GM12872 (cell line): ENCODE measurements at regions not wholly inside any gene's neighbourhood (a gene's known extent, or its start where the extent isn't known, plus 50 kb on each side); places are given as distances from the start of the nearest gene placed in this dataset.

Experiments used
- TF ChIP-seq, protein P1 (sequence below): IDR thresholded peaks from 3 replicates; pipeline ENCODE4 v1.5.1; 2011; ENCODE audit warnings: low read depth, mild to moderate bottlenecking, low read length, moderate library complexity; ENCODE audit not compliant: insufficient read depth

DNA sequence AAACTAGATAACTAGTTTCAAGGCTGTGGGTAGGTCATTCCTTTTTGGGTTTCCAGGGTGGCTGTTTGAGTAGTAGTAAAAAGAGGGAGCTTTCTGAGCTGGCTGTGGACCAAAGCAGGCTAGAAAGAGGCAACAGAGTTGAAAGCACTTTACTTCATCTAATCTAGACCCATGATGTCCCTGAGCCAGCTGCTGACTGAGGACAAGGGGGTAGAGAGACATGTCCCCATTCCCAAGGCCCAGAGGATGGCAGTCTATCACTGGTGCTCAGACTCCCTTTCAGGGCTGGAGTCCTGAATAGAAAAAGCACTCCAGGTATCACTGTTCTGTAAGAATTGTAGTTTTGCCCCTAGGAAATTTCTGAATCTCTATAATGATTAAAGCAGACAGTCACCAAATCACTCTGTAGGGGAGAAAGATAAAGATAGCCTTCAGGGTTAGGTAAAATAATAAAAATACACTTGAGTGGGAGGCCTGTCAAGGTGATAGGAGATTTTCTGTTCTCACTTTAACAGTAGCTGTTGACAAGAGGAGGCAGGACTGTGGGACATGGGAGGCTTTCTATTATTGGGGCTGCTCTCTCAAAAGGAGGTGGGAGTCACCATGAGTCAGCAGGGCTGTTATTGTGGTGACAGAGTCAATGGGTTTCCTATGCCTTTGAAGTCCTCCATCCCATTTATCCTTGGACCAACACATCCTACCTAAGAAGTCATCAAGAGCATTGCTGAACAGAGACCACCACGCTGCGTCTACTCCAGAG lies 190.2 kb upstream of the MPHOSPH6 start:
- TF ChIP-seq, protein P1, sequence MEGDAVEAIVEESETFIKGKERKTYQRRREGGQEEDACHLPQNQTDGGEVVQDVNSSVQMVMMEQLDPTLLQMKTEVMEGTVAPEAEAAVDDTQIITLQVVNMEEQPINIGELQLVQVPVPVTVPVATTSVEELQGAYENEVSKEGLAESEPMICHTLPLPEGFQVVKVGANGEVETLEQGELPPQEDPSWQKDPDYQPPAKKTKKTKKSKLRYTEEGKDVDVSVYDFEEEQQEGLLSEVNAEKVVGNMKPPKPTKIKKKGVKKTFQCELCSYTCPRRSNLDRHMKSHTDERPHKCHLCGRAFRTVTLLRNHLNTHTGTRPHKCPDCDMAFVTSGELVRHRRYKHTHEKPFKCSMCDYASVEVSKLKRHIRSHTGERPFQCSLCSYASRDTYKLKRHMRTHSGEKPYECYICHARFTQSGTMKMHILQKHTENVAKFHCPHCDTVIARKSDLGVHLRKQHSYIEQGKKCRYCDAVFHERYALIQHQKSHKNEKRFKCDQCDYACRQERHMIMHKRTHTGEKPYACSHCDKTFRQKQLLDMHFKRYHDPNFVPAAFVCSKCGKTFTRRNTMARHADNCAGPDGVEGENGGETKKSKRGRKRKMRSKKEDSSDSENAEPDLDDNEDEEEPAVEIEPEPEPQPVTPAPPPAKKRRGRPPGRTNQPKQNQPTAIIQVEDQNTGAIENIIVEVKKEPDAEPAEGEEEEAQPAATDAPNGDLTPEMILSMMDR = no peak

DNA sequence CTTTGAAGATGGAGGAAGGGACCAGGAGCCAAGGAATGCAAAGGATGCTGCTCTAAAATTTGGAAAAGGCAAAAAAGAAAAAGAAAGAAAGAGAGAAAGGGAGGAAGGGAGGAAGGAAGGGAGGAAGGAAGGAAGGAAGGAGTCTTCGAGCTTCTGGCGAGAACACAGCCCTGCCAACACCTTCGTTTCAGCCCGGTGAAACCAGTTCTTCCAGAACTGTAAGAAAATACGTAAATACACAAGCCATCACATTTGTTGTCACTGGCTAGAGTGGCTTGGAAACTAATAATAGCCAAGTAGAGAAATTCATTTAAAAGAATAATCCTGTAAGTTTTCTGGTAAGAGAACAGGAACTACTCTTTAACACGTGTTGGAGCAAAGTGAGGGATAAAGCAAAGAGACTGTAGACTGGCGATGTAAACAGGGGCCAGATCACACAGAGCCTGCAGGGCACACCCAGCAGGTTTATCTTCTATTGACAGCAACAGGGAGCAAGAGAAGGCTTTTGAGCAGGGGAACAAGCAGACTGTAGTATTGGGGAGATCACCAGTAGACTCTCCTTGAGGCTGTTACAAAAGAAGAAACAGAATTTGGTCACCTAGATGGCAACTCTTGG lies 188.7 kb upstream of the MPHOSPH6 start:
- TF ChIP-seq, protein P1 = no peak

DNA sequence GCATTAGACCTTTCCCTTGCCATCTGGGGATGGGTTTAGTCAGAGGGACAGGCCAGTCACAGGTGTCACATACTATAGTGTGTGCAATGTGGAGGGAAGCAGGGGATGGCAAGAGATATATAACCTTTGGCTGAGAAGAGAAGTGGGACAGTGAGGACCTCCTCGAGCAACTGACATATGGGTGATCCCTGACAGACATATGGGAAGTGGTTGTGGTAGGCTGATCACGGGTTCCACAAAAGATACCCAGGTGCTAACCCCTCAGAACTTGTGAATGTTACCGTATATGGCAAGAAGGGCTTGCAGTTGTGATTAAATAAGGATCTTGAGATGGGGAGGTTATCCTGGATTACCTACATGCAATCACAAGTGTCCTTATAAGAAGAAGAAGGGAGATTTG lies 188.1 kb upstream of the MPHOSPH6 start:
- TF ChIP-seq, protein P1 = no peak

DNA sequence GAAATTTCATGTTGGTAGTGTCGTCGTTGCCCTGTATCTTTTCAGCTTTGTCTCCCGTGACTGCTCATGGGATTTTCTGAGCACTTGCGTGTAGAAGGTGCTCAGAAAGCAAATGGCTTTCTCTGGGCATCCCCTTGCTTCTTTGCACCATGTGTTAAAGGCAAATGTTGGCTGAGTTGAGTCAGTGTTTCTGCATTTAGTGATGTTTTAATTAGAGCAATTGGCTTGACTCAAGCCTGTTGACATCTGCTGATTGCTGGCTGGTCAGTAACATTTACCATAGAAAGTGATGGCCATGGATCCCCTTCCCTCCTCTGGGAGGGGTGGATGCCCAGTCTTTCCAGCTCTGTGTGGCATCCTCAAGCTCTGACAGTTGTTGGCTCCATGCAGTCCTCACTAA lies 187.2 kb upstream of the MPHOSPH6 start:
- TF ChIP-seq, protein P1 = no peak

DNA sequence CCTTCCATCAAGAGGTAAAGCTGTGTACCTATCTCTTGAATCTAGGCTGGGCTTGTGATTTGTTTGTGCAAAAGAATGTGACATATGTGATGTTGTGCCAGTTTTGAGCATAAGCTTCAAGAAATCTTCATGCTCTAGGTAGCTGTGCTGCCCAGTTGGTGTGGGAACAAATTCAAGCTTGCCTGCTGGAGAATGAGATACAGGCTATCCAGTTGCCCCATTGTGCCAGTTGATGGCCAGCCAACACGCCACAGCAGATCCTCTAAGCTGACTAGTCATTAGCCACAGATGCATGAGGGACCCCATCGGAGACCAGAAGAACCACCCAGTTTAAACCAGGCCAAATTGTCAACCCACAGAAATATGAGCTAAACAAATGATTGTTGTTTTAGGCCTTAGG lies 180.5 kb upstream of the MPHOSPH6 start:
- TF ChIP-seq, protein P1 = no peak

DNA sequence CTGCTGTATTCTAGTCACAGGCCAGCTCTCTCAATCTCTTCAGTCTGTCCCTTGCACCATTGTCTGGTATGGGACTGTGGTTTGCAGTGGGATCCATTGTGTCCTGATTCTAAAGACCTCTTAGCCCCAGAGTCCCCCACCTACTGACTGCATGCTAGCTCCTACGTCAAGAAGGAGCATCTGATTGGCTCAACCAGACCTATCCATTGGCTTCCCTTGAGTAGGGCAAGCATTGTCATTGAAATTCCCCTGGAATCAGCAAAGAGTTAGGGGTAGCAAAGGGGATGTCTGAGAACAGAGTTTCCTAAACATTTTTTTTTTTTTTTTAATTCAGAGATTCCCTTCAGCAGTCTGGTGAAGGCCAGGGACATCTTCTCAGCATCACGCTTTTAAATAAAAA lies 175.3 kb upstream of the MPHOSPH6 start:
- TF ChIP-seq, protein P1 = no peak

DNA sequence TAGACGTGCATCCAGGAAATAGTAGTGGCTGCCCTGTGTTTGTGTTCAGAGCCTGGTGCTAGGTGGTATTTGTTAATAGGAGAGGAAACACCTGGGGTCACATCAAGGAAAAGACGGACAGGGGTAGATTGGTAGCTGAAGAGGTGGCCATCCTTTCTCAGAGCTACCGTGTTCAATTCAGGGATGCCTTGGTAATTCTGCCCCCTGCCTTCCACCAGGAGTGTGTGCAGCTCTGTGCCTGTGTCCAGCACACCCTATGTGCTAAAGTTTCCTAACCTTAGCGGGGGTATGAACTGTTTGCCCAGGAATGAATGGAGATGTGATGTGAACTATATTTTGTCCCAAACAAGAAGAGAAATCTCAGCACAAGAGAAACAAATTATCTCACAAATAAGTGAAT lies 174.1 kb upstream of the MPHOSPH6 start:
- TF ChIP-seq, protein P1 = peak; percentile 44; the same call in 2 of the 3 replicates
